Activated CD4-positive, alpha-beta T cell treated with anti-CD3 and anti-CD28 coated beads, Interleukin-2, amount 50 U/mL, for 48 hours (primary cell): ENCODE measurements at regions not wholly inside any gene's neighbourhood (a gene's known extent, or its start where the extent isn't known, plus 50 kb on each side); places are given as distances from the start of the nearest gene placed in this dataset.

Source experiments
- DNase-seq, 2 experiments: peaks; one replicate each; pipeline ENCODE4 v3.0.0-alpha.2; 2020

DNA sequence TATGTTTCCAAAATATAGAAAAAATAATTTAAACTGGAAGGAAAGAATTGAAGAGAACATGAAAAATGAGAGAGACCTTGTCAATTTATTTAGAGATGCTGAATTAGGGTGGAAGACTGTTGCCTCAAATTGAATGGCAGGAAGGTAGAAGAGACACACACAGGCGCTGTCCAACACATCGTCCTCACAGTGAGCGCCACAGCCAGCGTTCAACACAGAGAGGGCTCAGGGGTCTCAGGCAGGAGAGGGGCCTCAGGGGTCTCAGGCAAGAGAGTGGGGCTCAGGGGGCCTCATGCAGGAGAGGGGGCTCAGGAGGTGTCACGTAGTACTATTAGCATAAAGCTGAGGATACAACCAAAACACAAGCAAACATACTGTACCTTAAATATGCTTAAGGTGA, 65.7 kb downstream of the TMEM18 start:
- no peak for DNase-seq

DNA sequence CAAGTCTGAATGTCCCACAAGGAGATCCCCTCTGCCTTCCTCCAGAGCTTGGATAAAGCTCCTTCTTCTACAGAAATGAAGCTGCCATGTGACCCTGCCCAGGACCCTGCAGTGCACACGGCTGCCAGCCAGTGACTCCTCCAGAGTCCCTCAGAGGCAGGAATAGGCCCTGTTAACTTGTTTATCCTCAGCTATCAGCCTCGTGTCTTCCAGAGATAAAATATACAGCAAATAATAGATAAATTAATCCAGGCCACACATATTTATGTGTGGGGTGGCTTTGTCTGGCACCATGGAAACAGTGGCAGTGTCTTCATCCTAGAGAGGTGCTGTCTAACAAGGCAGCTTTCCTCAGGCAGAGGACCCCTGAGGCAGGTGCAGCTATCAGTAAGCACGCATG, 66.7 kb downstream of the TMEM18 start:
- no peak for DNase-seq

DNA sequence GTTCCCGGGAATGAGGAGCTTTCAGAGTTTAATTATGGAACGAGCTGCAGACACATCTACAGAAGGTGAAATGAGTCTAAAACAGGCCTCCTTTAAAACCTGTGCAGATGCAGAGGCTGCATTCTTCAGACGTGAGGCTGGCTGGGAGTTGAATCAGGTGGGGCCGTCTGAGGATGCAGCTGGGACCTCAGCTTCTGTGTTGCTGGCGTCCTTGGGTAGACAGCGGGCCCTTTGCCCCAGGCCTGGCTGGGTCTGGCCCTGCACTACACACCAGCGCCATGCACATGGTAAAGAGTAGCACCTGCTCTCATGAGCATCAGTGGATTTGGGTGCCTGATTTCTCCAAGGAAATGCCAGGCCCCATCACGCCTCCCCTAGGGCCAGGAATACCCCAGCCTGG, 67.3 kb downstream of the TMEM18 start:
- no peak for DNase-seq

DNA sequence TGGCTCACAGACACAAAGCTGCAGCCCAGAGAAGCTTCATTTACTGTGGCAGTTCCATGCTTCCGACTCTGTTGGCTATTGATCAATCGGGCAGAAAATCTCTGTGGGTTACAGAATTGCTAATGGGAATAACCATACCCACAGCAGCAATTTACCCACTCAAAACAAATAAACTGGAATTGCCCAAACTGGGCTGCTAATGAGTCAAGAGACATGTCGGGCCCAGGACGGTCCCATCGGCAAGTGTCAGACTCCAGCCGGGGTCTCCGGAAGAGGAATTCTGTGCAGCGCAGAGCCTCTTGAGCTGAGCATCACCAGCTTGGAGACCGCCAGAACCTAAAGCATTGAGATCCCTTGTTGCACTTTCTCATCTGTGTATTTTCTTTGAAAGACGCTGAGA, 67.8 kb downstream of the TMEM18 start:
- DNase-seq = no peak

DNA sequence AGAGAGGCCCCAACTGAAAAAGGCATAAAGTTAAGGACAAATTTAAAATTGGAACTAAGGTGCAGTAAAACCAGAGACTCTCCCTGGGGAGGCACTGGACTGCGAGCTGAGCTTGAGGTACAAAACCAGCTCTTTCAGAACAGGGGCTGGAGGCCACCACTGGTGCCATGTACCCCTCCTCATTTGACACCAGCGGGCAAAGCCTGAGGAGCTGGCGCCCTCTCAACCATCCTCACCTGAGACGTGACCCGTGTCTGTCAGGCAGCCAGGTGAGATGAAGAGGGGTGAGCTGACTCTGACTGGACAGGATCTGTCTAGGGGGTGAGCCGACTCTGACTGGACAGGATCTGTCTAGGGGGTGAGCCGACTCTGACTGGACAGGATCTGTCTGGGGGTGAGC, 68.5 kb downstream of the TMEM18 start:
- no peak for DNase-seq

DNA sequence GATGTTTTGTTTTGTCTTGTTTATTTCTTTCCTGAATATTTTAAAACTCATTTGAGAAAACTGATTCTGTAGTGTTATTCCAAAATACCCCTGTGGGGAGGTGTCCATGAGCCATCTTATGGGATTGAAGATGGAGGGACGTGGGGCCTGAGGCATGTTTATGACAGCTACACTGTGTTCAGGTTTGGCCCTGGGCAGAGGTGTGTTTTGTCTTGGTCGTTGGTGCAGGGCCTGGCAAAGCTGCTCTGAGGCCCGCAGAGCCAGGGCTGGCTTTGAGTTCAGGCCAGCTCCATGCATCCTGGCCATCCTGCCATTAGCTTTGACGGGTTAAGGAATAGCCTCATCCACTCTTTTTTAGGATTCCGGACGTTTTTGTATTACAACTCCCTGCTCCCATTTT, 68.9 kb downstream of the TMEM18 start:
- DNase-seq = no peak

DNA sequence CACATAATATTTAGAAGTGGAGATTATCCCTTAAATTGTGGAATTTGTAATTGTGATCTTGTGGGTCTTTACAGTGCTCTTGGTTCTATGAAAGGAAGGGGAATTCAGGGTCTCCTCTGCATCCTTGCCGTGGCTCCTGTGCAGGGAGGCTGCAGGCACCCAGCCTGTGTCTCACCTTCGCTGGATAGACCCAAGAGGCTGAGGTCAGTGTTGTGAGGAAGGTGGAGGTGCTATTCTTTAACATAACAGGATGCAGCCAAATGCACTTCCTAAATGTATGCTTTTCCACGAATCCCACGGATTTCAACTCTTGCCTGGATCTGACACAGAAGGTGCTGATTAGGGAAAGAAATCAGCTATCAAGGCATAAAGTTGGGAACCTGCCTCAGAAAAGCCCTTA, 69.5 kb downstream of the TMEM18 start:
- no peak for DNase-seq

DNA sequence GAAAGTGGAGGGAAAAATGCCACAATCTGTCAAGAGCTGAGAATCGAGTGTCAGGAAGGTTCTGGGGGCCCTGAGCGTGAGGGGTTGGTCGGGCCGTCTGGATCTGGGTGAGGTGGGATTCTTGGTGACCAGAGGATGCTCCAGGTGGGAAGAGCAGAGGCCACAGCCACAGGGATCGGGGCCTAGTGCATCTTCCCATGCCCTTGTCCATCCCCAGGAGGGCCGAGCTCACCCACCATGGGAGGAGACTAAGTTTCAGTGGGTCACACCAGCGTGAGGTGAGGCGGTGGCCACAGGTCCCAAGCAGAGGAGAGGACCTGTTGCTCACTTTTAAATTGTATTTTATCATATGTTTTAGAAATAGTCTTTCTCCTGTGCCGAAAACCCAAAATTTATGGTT, 70.0 kb downstream of the TMEM18 start:
- no peak for DNase-seq

DNA sequence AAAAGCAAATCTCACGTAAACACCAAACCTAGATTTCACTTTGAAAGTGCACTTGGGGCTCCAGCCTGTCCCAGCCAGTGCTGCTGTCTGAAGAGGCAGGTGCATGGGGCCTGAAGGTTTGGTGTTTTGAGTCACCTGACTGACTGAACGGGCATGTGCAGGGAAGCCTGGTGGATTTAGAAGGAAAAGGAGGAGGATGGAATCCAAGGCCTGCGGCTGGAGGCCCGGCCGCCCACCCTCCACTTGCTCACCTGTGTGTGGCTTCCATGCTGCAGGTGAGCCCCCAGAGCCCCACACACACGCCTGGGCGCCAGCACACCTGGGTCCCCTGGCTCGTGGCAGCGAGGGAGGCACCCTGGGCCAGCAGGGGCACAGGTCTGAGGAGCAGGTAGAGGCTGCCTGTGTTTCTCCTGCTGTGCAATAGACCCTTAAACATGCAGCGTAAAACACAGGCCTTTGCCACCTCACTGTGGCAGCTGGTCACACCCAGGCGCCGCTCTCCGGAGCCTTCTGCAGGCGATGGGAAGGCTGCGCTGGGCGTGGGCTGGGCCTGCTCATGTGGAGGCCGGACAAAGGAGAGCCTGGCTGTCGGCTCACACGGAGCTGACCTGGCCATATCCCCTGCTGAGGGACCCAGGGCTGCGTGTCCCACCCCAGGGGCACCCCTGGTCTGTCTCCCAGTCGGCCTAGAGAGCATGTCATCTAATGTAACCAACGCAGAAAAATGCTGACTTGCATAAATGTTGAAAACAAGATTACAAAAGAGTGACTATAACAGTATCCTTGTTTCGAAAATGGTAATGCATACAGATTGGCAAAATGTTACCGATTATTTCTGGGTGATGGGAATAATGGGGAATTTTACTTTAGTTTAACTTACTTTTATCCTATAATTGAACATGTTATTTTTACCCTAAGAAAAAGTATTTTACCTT, 71.3 kb downstream of the TMEM18 start:
- DNase-seq = no peak

DNA sequence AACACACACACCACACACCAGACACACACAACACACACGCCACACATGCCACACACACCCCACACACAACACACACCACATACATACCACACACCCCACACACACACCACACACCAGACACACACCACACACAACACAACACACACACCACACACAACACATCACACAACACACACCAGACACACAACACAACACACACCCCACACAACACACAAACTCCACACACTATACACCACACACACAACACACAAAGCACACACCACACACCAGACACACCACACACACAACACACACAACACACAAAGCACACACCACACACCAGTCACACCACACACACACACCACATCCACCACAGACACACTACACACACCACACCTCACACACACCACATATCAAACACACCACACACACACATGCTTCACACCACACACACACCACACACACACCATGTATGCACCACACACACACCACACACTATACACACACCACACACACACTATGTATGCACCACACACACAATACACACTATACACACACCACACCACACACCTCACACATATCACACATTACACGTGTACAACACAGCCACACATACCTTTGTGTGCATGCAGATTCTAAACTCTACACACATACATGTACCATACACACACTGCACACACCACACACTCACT, 72.2 kb downstream of the TMEM18 start:
- no peak for DNase-seq

DNA sequence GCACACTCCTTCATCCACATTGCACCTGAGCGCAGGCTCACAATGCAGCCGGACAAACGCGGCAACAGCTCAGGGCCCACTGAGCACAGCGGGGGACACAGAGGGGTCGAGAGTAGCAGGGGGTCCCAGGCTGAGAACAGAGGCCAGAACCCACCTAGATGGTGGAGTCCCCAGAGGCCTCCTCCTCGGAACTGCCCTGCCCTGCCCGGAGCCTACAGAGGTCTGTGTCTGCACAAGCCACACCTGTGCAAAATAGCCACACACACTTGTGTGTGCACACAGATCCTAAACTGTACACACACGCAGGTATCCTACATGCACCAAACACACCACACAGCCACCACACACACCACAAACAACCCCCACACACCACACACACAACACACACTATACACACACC, 72.8 kb downstream of the TMEM18 start:
- DNase-seq = no peak

DNA sequence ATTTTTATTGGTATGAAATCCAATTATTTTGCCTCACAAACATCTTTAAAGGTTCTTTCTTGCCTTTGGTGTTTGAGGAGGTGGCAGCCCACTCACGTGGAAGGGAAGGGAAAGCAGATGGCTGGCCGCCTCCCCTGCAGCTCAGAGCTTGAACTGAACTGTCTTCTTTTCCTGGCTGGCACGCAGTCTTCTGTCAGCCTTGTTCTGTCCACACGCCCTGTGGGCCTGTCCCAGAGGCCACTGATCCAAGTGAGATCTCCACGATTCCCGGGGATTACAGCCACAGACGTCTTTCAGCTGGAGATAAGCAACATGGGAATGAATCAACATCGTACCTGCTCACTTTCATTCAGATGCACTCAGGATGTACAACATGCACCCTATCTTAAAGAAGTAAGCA, 73.3 kb downstream of the TMEM18 start:
- DNase-seq = no peak

DNA sequence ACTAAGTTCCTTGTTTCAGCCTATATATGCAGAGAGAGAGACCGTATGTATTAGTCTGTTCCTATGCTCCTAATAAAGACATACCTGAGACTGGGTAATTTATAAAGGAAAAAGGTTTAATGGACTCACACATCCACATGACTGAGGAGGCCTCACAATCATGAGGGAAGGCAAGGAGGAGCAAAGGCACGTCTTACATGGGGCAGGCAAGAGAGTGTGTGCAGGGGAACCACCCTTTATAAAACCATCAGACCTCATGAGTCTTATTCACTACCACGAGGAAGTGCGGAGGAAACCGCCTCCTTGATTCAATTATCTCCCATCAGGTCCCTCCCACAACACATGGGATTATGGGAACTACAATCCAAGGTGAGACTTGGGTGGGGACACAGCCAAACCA, 73.8 kb downstream of the TMEM18 start:
- DNase-seq = no peak

DNA sequence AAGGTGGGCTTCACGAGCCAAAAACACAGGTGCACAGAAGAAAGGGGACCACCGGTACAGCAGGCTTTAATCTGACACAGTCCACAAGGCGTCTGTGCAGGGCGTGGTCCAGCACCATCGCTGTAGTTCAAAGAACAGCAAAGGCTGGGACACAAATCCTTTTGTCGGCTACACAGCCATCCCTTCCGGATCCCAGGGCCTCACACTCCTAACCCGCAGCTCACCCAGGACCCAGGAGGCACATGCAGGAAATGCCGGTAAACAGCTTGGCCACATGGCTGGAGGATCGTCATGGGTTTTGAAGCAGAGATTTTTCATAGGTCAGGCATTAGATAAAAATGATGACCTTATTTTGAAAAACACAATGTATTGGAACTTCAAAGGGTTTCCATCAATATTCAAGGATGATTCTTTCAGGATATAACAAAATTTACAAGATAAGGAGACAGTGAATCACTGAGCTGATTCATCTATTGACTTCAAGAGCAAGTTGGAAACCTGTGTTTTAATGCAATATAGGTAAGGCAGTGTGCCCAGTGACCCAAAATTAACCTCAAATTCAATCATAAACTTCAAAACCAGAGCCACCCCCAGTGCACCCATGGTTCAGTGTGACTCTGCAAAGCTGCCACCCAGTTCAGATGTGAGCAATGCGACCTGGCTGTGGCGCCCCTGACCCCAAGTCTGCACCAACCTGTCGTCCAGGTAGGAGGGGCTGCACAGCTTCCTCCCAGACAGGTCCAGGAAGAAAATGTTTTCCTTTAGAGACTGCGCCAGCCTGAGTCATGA, 74.4 kb downstream of the TMEM18 start:
- DNase-seq = no peak

DNA sequence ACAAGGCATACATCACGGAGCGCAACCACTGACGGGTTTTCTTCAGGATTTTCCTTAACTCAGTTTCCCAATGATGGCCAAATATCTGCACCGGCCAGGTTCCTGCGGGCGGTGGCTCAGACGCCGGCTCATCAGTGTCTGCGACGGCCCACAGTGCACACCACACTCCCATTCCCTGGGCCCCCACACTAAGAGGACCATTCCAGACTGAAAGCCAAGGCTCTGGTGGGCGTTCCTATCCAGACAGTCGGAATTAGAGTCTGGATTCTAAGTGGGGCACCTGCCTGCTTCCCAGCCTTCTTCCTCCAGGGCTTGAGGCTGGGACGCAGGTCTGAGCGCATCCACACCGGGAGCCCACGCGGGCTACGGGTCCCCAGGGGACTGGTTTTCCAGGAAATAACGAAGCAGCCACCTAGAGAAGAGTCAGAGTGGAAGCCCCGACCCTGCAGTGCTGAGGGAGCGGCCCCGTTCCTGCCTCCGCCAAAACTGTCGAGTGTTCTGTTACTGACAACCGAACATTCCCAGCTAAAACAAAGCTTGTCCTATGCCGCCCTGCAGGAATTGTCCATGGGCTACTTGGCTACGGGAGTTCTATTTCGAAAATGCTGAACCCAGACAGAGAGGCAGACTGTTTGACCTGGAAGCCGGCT, 75.3 kb downstream of the TMEM18 start:
- DNase-seq = no peak

DNA sequence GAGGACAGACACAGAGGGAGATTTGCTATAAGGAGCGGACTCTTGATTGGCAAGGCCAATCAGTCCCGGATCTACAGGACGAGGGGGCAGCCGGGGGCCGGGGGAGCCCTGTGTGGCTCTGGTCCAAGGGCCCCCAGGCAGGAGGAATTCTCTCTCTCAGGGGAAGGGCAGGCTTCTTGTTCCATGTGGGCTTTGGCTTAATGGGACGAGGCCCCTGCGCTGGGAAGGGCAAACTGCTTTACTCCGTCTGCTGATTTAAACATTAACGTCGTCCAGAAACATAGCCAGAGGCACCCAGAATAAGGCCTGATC, 75.9 kb downstream of the TMEM18 start:
- no peak for DNase-seq

DNA sequence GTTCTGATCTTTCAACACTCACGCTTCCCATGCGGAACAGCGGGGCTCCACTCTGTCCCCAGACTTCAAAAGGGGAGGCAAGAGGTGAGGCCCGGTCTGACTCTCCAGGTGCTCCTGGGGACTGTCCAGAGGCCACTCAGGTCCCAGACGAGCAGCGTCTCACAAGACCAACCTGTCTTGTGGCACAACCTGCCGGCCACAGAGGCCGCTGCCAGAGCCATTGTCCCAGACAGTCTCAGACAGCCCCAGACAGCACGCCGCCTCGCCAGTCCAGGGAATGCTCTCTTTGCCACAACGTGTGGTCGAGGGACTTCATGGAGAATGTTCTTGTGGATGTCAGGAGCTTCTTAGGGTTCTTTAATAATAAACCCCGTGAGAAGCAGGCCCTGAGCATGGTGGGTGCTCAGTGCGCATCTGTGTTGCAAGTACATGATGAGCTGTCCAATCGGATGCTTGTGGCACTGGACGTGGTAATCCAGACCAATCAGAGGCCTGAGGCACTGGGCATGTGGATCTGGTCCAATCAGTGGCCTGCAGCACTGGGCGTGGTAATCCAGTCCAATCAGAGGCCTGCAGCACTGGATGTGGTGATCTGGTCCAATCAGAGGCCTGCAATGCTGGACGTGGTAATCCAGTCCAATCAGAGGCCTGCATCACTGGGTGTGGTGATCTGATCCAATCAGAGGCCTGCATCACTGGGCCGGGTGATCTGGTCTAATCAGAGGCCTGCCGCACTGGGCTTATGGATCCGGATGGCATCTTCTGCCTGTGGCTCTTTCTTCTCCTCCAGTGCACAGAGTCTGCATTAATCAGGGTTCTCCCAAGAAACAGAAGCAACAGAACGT, 76.4 kb downstream of the TMEM18 start:
- DNase-seq = no peak

DNA sequence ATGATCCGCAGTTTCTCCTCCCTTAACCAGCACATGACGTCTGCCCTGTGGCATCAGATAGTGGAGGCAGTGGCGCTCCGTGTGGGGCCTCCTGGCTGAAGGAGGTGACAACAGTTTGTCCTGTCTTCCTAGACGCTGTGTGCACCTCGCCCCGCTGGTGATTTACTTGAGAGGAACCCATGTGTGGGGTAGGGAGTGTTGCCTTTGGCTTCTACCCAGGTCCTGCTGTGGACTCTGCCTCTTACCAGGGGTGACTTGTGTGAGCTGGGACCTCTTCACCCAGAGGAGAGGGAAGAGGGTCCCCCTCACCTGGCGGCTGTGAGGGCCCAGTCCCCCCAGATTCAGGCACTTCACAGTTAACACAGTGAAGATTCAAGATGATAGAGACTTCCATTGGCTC, 77.6 kb downstream of the TMEM18 start:
- DNase-seq = no peak

DNA sequence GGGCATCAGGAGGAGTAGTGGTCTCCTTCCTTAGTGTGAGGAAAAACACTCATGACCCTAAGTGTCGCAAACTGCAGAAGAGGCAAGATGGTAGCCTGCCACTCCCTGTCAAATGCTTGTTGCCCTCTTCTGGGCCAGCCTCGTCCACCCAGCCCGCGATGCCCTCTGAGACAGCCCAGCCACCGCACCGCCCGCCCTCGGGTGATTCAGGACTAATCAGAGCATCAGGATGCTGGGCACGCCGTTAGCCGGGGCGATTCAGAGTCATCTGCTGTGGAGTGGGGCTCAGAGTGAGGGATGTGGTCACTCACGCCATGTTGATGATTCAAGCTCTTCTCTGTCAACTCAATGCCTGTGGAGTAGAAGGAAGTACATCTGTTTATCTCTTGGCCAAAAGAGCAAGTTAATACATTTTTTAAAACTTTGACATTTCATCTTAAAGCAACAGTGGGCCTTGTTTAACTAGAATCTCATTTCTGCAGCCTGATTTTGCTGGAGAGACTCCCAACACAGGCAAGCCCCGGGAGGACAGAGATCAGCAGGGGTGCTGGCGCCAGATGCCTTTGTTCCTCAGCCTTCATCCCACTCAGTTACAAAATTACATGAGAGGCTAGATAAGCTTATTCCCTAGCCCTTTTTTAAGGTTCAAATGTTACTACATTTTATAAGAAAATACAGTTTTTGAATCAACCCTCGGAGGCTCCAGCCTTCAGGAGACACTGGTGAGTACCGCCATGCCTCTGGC, 79.0 kb downstream of the TMEM18 start:
- DNase-seq = no peak

DNA sequence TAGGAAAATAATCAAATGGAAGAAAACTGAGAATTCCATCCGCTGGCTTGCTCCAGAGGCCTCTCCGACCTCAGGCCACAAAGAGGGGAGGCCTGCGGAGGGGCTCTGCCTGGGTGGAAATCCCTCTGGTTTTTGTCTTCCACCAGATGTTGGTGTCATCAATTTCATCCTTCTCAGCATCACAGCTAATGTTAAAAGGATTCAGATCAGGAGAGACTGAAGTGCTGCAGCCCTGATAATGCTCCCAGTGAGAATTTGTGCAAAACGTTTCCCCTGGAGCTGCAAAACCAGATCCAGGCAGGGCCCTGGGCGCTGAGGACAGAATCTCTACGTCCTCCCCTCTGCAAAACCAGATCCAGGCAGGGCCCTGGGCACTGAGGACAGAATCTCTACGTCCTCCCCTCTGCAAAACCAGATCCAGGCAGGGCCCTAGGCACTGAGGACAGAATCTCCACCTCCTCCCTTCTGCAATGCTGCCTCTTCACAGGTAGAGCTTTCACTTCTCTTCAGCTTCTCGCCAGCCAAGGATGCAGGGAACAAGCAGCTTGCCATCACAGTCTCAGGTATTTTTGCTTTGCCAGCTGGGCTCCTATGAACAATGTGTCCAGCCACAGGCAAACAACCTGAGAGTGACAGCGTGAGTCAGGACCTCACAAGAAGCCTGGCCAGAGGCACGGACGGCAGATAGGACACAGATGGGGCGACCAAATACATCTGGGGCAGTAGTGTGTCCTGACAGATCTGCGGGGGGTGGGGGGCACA, 81.2 kb downstream of the TMEM18 start:
- DNase-seq = no peak
